ENCODE measurements at regions not wholly inside any gene's neighbourhood (a gene's known extent, or its start where the extent isn't known, plus 50 kb on each side); places are given as distances from the start of the nearest gene placed in this dataset.
"Not testable (repeated sequence)": the region's sequence is repeated elsewhere in the genome, so short reads cannot be mapped to it uniquely, and the experiment has no call there.

GRCh38 chr13:111587249-111587648 is 266.8 kb downstream of the TEX29 start:
- H3K36me3 ChIP-seq: no peaks in the 10 kb centered on the region
- no peak overlapping the region for H3K27ac ChIP-seq
- DNase-seq: peak in 1 of 2 donors; percentile 24
- H3K9me3 ChIP-seq: no peaks in the 10 kb centered on the region
- 67 to 82% (median 79%) methylated on average over 14 of the region's 14 CpGs for WGBS, 5 donors
- H3K4me1 ChIP-seq: no peaks in the 10 kb centered on the region
- no peak overlapping the region for H3K4me3 ChIP-seq
- peaks cover 0 to 22% (median 0%) of the 10 kb centered on the region in 3 donors for H3K27me3 ChIP-seq
- TF ChIP-seq EP300 (IDR thresholded peaks at IDR 0.05): no peak
- no peak for TF ChIP-seq CTCF (IDR thresholded peaks at IDR 0.05)
- intact Hi-C loops (cut with DNase I; ENCODE audit: low total_unique reads): no loop called here

GRCh38 chr13:111589321-111589720 is 268.9 kb downstream of the TEX29 start:
- H3K36me3 ChIP-seq: no peaks in the 10 kb centered on the region
- peaks cover 0 to 8% (median 0%) of the 10 kb centered on the region in 3 donors for H3K27me3 ChIP-seq
- no peak overlapping the region for H3K4me3 ChIP-seq
- TF ChIP-seq CTCF (IDR thresholded peaks at IDR 0.05) (no peak), POLR2A (IDR thresholded peaks at IDR 0.05) (no peak), EP300 (IDR thresholded peaks at IDR 0.05) (no peak), POLR2AphosphoS5 (IDR thresholded peaks at IDR 0.05) (no peak)
- no peak overlapping the region for H3K27ac ChIP-seq
- intact Hi-C loops (cut with DNase I; ENCODE audit: low total_unique reads): no loop called here
- DNase-seq: peak in 1 of 2 donors; percentile 18
- H3K4me1 ChIP-seq: no peaks in the 10 kb centered on the region
- H3K9me3 ChIP-seq: no peaks in the 10 kb centered on the region
- 66 to 97% (median 82%) methylated on average over 3 to 4 of the region's 4 CpGs for WGBS, 5 donors

GRCh38 chr13:111589992-111590391 is 269.6 kb downstream of the TEX29 start:
- H3K9me3 ChIP-seq: no peaks in the 10 kb centered on the region
- H3K27me3 ChIP-seq: peaks cover 0 to 7% (median 0%) of the 10 kb centered on the region in 3 donors
- no peak for TF ChIP-seq CTCF (IDR thresholded peaks at IDR 0.05)
- no peak for TF ChIP-seq POLR2A (IDR thresholded peaks at IDR 0.05)
- no peak for TF ChIP-seq EP300 (IDR thresholded peaks at IDR 0.05)
- TF ChIP-seq POLR2AphosphoS5 (IDR thresholded peaks at IDR 0.05): no peak
- H3K27ac ChIP-seq: no peak overlapping the region
- DNase-seq: no peak
- H3K4me3 ChIP-seq: no peak overlapping the region
- WGBS, 5 donors: 92 to 95% (median 93%) methylated on average over 7 of the region's 7 CpGs
- H3K36me3 ChIP-seq: no peaks in the 10 kb centered on the region
- H3K4me1 ChIP-seq: no peaks in the 10 kb centered on the region
- intact Hi-C loops (cut with DNase I; ENCODE audit: low total_unique reads): no loop called here

GRCh38 chr13:111590796-111591195 is 270.4 kb downstream of the TEX29 start:
- Histone ChIP-seq H3K27ac (no peak overlapping the region), H3K36me3 (no peaks in the 10 kb centered on the region), H3K9me3 (no peaks in the 10 kb centered on the region), H3K4me3 (no peak overlapping the region), H3K27me3 (no peaks in the 10 kb centered on the region), H3K4me1 (no peaks in the 10 kb centered on the region)
- DNase-seq: peak in 1 of 2 donors; percentile 20
- TF ChIP-seq CTCF (IDR thresholded peaks at IDR 0.05): no peak
- TF ChIP-seq POLR2AphosphoS5 (IDR thresholded peaks at IDR 0.05): no peak
- no peak for TF ChIP-seq EP300 (IDR thresholded peaks at IDR 0.05)
- TF ChIP-seq POLR2A (IDR thresholded peaks at IDR 0.05): no peak
- intact Hi-C loops (cut with DNase I; ENCODE audit: low total_unique reads): no loop called here
- 83 to 90% (median 87%) methylated on average over 14 of the region's 14 CpGs for WGBS, 5 donors

- WGBS, 5 donors: 85 to 91% (median 87%) methylated on average over 4 of the region's 4 CpGs
- H3K36me3 ChIP-seq; H3K4me3 ChIP-seq; H3K4me1 ChIP-seq; H3K27me3 ChIP-seq; H3K9me3 ChIP-seq; DNase-seq; intact Hi-C loops (cut with DNase I; ENCODE audit: low total_unique reads); H3K27ac ChIP-seq: not testable (repeated sequence)
These were observed 273.0 kb downstream of the TEX29 start for GRCh38 chr13:111593490-111593889.

Data from stomach (tissue), 8 donors.